Central memory CD4-positive, alpha-beta T cell (primary cell): ENCODE measurements at regions not wholly inside any gene's neighbourhood (a gene's known extent, or its start where the extent isn't known, plus 50 kb on each side); places are given as distances from the start of the nearest gene placed in this dataset.

Experiments
- DNase-seq: peaks from one replicate; pipeline ENCODE4 v3.0.0; 2022

GRCh38 chr16:85429776-85430522 is 183.2 kb upstream of the GSE1 start:
- DNase-seq = no peak

- no peak for DNase-seq
These were observed 182.3 kb upstream of the GSE1 start for GRCh38 chr16:85430523-85431421.

GRCh38 chr16:85431431-85432124 is 181.5 kb upstream of the GSE1 start:
- no peak for DNase-seq

GRCh38 chr16:85432606-85433005 is 180.5 kb upstream of the GSE1 start:
- no peak for DNase-seq

- no peak for DNase-seq
These were observed 179.6 kb upstream of the GSE1 start for GRCh38 chr16:85433477-85433876.

- DNase-seq = no peak
These were observed 177.8 kb upstream of the GSE1 start for GRCh38 chr16:85435286-85435685.

GRCh38 chr16:85435700-85436099 is 177.4 kb upstream of the GSE1 start:
- DNase-seq = no peak

GRCh38 chr16:85436207-85436606 is 176.9 kb upstream of the GSE1 start:
- no peak for DNase-seq

GRCh38 chr16:85436636-85437165 is 176.4 kb upstream of the GSE1 start:
- DNase-seq = no peak

GRCh38 chr16:85437166-85438052 is 175.7 kb upstream of the GSE1 start:
- DNase-seq = no peak

- DNase-seq = no peak
These were observed 174.0 kb upstream of the GSE1 start for GRCh38 chr16:85438981-85439685.

GRCh38 chr16:85440744-85441143 is 172.4 kb upstream of the GSE1 start:
- no peak for DNase-seq

- DNase-seq = no peak
These were observed 171.8 kb upstream of the GSE1 start for GRCh38 chr16:85441189-85441889.

- DNase-seq = no peak
These were observed 171.0 kb upstream of the GSE1 start for GRCh38 chr16:85441890-85442670.

- DNase-seq = no peak
These were observed 170.0 kb upstream of the GSE1 start for GRCh38 chr16:85443116-85443515.

GRCh38 chr16:85443531-85443930 is 169.6 kb upstream of the GSE1 start:
- DNase-seq = no peak

- no peak for DNase-seq
These were observed 167.9 kb upstream of the GSE1 start for GRCh38 chr16:85445064-85445778.

- no peak for DNase-seq
These were observed 167.3 kb upstream of the GSE1 start for GRCh38 chr16:85445779-85446222.
